Neural progenitor cell (in vitro differentiated cells): ENCODE measurements at regions not wholly inside any gene's neighbourhood (a gene's known extent, or its start where the extent isn't known, plus 50 kb on each side); places are given as distances from the start of the nearest gene placed in this dataset.

Source experiments
- DNase-seq: peaks from one replicate; pipeline ENCODE4 v3.0.0-alpha.2; 2016; ENCODE audit warnings: low spot score
- H2AFZ ChIP-seq: fragments of 200-600 bp; sonication (generic); replicated peaks from 2 replicates; pipeline ENCODE4 v1.6.1; 2016; ENCODE audit warnings: antibody characterized with exemption
- H3F3A ChIP-seq: fragments of 200-600 bp; sonication (generic); 2 replicates; pipeline ENCODE4 v1.6.1; 2016; ENCODE audit warnings: antibody characterized with exemption, low read depth
- H3K27ac ChIP-seq: fragments of 200-600 bp; sonication (generic); 2 replicates; pipeline ENCODE4 v1.5.1; 2016; ENCODE audit warnings: mild to moderate bottlenecking
- H3K27me3 ChIP-seq: fragments of 200-600 bp; sonication (generic); 2 replicates; pipeline ENCODE4 v1.6.1; 2016; ENCODE audit warnings: mild to moderate bottlenecking, moderate library complexity
- H3K36me3 ChIP-seq: fragments of 200-600 bp; sonication (generic); 2 replicates; pipeline ENCODE4 v1.5.1; 2016
- H3K4me1 ChIP-seq: fragments of 200-600 bp; sonication (generic); 2 replicates; pipeline ENCODE4 v1.6.1; 2016; ENCODE audit warnings: mixed run types
- H3K4me2 ChIP-seq: fragments of 200-600 bp; sonication (generic); 2 replicates; pipeline ENCODE4 v1.6.1; 2016
- H3K4me3 ChIP-seq: fragments of 200-600 bp; sonication (generic); 2 replicates; pipeline ENCODE4 v1.5.1; 2016
- H3K79me2 ChIP-seq: fragments of 200-600 bp; sonication (generic); 2 replicates; pipeline ENCODE4 v1.6.1; 2016; ENCODE audit warnings: low read depth
- H3K9ac ChIP-seq: fragments of 200-600 bp; sonication (generic); 2 replicates; pipeline ENCODE4 v1.6.1; 2016
- H3K9me3 ChIP-seq: fragments of 200-600 bp; sonication (generic); 2 replicates; pipeline ENCODE4 v1.5.1; 2016; ENCODE audit warnings: low read depth
- H4K20me1 ChIP-seq: fragments of 200-600 bp; sonication (generic); 2 replicates; pipeline ENCODE4 v1.6.1; 2016; ENCODE audit warnings: low read depth
- H3K27ac Mint-ChIP-seq: 3 replicates; pipeline ENCODE4 v1.8.0; 2021; ENCODE audit warnings: mixed read lengths
- H3K27me3 Mint-ChIP-seq: 2 replicates; pipeline ENCODE4 v1.8.0; 2022; ENCODE audit warnings: low read depth, mild to moderate bottlenecking, inconsistent platforms, moderate library complexity, mixed read lengths; ENCODE audit not compliant: insufficient read depth
- H3K36me3 Mint-ChIP-seq: 3 replicates; pipeline ENCODE4 v1.8.0; 2021; ENCODE audit warnings: mixed read lengths
- H3K4me1 Mint-ChIP-seq: 3 replicates; pipeline ENCODE4 v1.8.0; 2021; ENCODE audit warnings: mixed read lengths
- H3K4me3 Mint-ChIP-seq: 3 replicates; pipeline ENCODE4 v1.8.0; 2021; ENCODE audit warnings: mild to moderate bottlenecking, moderate library complexity, mixed read lengths
- H3K9me3 Mint-ChIP-seq: 3 replicates; pipeline ENCODE4 v1.8.0; 2020; ENCODE audit warnings: mixed read lengths
- EZH2 ChIP-seq: fragments of 200-600 bp; sonication (generic); IDR thresholded peaks from 2 replicates; pipeline ENCODE4 v1.6.1; 2017; ENCODE audit warnings: antibody characterized with exemption, mild to moderate bottlenecking, moderate library complexity
- EZH2phosphoT487 ChIP-seq: fragments of 200-600 bp; sonication (generic); IDR thresholded peaks from 2 replicates; pipeline ENCODE4 v1.6.1; 2017; ENCODE audit warnings: antibody characterized with exemption
- TF ChIP-seq, protein P1 (sequence below): fragments of 200-600 bp; sonication (generic); IDR thresholded peaks from 2 replicates; pipeline ENCODE4 v1.5.1; 2017; ENCODE audit warnings: antibody characterized with exemption, mild to moderate bottlenecking

DNA sequence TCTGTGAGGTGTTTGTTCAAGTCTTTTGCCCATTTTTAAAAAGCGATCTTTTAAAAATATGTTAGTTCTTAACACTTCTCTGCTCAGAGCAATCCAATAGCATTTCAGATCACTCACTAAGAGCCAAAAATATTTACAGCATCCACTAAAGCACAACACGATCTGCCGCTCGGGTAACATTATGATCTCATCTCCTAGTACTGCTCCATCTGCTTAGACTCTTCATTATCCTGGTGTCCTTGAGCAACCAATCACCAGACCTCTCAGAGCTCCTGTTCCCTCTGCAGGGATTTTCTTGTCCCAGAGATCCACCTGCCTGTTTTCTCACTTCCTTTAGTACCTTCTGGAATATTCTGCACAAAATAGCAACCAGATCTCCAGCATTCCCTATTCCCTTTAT, 235.3 kb upstream of the ESRRG start:
- TF ChIP-seq EZH2, result no peak
- TF ChIP-seq, protein P1, sequence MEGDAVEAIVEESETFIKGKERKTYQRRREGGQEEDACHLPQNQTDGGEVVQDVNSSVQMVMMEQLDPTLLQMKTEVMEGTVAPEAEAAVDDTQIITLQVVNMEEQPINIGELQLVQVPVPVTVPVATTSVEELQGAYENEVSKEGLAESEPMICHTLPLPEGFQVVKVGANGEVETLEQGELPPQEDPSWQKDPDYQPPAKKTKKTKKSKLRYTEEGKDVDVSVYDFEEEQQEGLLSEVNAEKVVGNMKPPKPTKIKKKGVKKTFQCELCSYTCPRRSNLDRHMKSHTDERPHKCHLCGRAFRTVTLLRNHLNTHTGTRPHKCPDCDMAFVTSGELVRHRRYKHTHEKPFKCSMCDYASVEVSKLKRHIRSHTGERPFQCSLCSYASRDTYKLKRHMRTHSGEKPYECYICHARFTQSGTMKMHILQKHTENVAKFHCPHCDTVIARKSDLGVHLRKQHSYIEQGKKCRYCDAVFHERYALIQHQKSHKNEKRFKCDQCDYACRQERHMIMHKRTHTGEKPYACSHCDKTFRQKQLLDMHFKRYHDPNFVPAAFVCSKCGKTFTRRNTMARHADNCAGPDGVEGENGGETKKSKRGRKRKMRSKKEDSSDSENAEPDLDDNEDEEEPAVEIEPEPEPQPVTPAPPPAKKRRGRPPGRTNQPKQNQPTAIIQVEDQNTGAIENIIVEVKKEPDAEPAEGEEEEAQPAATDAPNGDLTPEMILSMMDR, result no peak
- peaks cover 2% of the 10 kb centered on the region for H3K27me3 Mint-ChIP-seq
- H3K9ac ChIP-seq, result no peak overlapping the region
- H4K20me1 ChIP-seq, result no peaks in the 10 kb centered on the region
- no peaks in the 10 kb centered on the region for H3K27me3 ChIP-seq
- no peak overlapping the region for H2AFZ ChIP-seq
- no peaks in the 10 kb centered on the region for H3F3A ChIP-seq
- H3K4me1 ChIP-seq, result no peaks in the 10 kb centered on the region
- H3K4me2 ChIP-seq, result no peak overlapping the region
- H3K9me3 ChIP-seq, result no peaks in the 10 kb centered on the region
- H3K79me2 ChIP-seq, result no peaks in the 10 kb centered on the region
- H3K9me3 Mint-ChIP-seq, result peaks cover 8% of the 10 kb centered on the region
- H3K36me3 ChIP-seq, result no peaks in the 10 kb centered on the region
- no peaks in the 10 kb centered on the region for H3K4me1 Mint-ChIP-seq
- no peak for DNase-seq
- no peak overlapping the region for H3K27ac ChIP-seq
- H3K36me3 Mint-ChIP-seq, result peaks cover 5% of the 10 kb centered on the region
- no peak overlapping the region for H3K27ac Mint-ChIP-seq
- H3K4me3 Mint-ChIP-seq, result no peak overlapping the region
- H3K4me3 ChIP-seq, result no peak overlapping the region

DNA sequence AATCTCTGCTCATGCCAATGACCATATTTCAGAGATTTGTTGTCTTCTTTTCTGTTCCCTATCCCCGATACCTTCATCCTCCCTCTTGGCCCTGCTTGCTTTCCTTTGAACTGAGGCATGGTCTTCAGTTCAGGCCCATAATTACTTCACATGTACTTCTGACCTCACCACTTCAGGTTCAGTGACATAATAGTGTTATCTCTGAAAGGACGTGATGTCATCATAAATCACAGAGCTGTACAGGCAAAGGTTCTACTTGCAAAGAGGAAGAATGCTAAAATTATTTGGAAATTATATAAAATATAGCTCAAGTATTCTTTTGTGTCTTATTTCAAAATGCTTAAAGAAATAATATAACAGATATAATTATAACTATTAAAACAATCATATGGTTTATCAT, 230.3 kb upstream of the ESRRG start:
- Mint-ChIP-seq H3K4me1 (no peaks in the 10 kb centered on the region), H3K4me3 (no peak overlapping the region), H3K9me3 (peaks cover 8% of the 10 kb centered on the region), H3K27me3 (peaks cover 2% of the 10 kb centered on the region), H3K27ac (no peak overlapping the region), H3K36me3 (peaks cover 5% of the 10 kb centered on the region)
- DNase-seq, result no peak
- no peaks in the 10 kb centered on the region for H3K27me3 ChIP-seq
- no peak overlapping the region for H3K4me2 ChIP-seq
- H3K9me3 ChIP-seq, result no peaks in the 10 kb centered on the region
- no peak overlapping the region for H3K4me3 ChIP-seq
- no peak overlapping the region for H3K9ac ChIP-seq
- no peaks in the 10 kb centered on the region for H3F3A ChIP-seq
- no peaks in the 10 kb centered on the region for H3K79me2 ChIP-seq
- H3K36me3 ChIP-seq, result no peaks in the 10 kb centered on the region
- TF ChIP-seq EZH2 (no peak), EZH2phosphoT487 (no peak)
- TF ChIP-seq, protein P1, result no peak
- H3K4me1 ChIP-seq, result no peaks in the 10 kb centered on the region
- no peaks in the 10 kb centered on the region for H4K20me1 ChIP-seq
- H3K27ac ChIP-seq, result no peak overlapping the region
- no peak overlapping the region for H2AFZ ChIP-seq

DNA sequence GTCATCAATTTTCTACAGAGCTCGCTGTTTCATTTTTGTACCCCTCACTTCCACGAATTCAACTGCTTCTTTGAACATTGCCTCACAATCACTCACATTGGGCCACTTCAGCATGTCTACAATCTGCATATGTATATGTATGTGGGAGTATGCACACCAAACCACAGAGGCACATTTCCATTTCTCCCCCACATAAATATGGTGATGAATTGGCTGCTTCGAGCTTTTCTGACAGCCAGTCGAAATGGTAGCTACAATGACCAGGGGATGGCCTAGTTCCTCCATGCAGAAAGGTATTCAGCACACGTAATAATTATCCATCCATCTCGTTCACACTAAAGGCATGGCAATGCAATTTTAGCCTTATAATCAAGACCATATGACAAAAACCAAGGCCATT, 229.6 kb upstream of the ESRRG start:
- H2AFZ ChIP-seq, result no peak overlapping the region
- no peak overlapping the region for H3K4me3 Mint-ChIP-seq
- H3K36me3 ChIP-seq, result no peaks in the 10 kb centered on the region
- DNase-seq, result no peak
- no peak overlapping the region for H3K9ac ChIP-seq
- H3K27ac ChIP-seq, result no peak overlapping the region
- no peak overlapping the region for H3K27ac Mint-ChIP-seq
- H3K4me2 ChIP-seq, result no peak overlapping the region
- no peaks in the 10 kb centered on the region for H3K79me2 ChIP-seq
- peaks cover 2% of the 10 kb centered on the region for H3K27me3 Mint-ChIP-seq
- peaks cover 8% of the 10 kb centered on the region for H3K9me3 Mint-ChIP-seq
- no peak for TF ChIP-seq EZH2phosphoT487
- TF ChIP-seq, protein P1, result no peak
- TF ChIP-seq EZH2, result no peak
- H3K4me1 ChIP-seq, result no peaks in the 10 kb centered on the region
- no peaks in the 10 kb centered on the region for H3K9me3 ChIP-seq
- H4K20me1 ChIP-seq, result no peaks in the 10 kb centered on the region
- no peak overlapping the region for H3K4me3 ChIP-seq
- H3K27me3 ChIP-seq, result no peaks in the 10 kb centered on the region
- H3K36me3 Mint-ChIP-seq, result peaks cover 5% of the 10 kb centered on the region
- H3F3A ChIP-seq, result no peaks in the 10 kb centered on the region
- H3K4me1 Mint-ChIP-seq, result no peaks in the 10 kb centered on the region
